GM12864 (cell line): ENCODE measurements at regions not wholly inside any gene's neighbourhood (a gene's known extent, or its start where the extent isn't known, plus 50 kb on each side); places are given as distances from the start of the nearest gene placed in this dataset.
A peak's percentile ranks its signal among the peaks of the same experiment; 100 is the strongest.

Experiments used
- DNase-seq: peaks from one replicate; pipeline ENCODE4 v3.0.0-alpha.2; 2011; ENCODE audit warnings: low read depth
- H3K4me3 ChIP-seq: 2 replicates; pipeline ENCODE4 v1.5.1; 2011; ENCODE audit warnings: mild to moderate bottlenecking, low read depth, low read length, control low read depth
- CTCF ChIP-seq: IDR thresholded peaks from 2 replicates; pipeline ENCODE4 v1.5.1; 2011; ENCODE audit warnings: low read depth, mild to moderate bottlenecking, moderate library complexity, low read length, control low read depth, inconsistent platforms; ENCODE audit errors: missing control alignments

GRCh38 chr12:124461241-124461673 lies 106.2 kb downstream of the NCOR2 start:
- H3K4me3 ChIP-seq: no peak overlapping the region
- no peak for TF ChIP-seq CTCF
- DNase-seq: no peak

GRCh38 chr12:124460771-124461170 lies 106.6 kb downstream of the NCOR2 start:
- no peak overlapping the region for H3K4me3 ChIP-seq
- DNase-seq: no peak
- TF ChIP-seq CTCF: no peak

- H3K4me3 ChIP-seq: no peak overlapping the region
- DNase-seq: no peak
- TF ChIP-seq CTCF: no peak
Measured at GRCh38 chr12:124459852-124460645, 107.4 kb downstream of the NCOR2 start.

GRCh38 chr12:124458992-124459851 lies 108.2 kb downstream of the NCOR2 start:
- TF ChIP-seq CTCF: no peak
- H3K4me3 ChIP-seq: no peak overlapping the region
- no peak for DNase-seq

- no peak for TF ChIP-seq CTCF
- H3K4me3 ChIP-seq: no peak overlapping the region; the same call in 1 of the 2 replicates
- DNase-seq: no peak
Measured at GRCh38 chr12:124458220-124458991, 109.0 kb downstream of the NCOR2 start.

GRCh38 chr12:124457287-124458219 lies 109.9 kb downstream of the NCOR2 start:
- DNase-seq: no peak
- TF ChIP-seq CTCF: no peak
- peak overlapping the region; percentile 50 for H3K4me3 ChIP-seq
